HFF-Myc (cell line): ENCODE measurements at regions not wholly inside any gene's neighbourhood (a gene's known extent, or its start where the extent isn't known, plus 50 kb on each side); places are given as distances from the start of the nearest gene placed in this dataset.

Experiments used
- DNase-seq: peaks from one replicate; pipeline ENCODE4 v3.0.0-alpha.2; 2011; ENCODE audit warnings: low read depth; ENCODE audit errors: extremely low read depth
- H3K4me3 ChIP-seq: replicated peaks from 2 replicates; pipeline ENCODE4 v1.5.1; 2011; ENCODE audit warnings: low read depth, mild to moderate bottlenecking, control low read depth, low read length
- CTCF ChIP-seq: IDR thresholded peaks from 2 replicates; pipeline ENCODE4 v1.5.1; 2012; ENCODE audit warnings: mild to moderate bottlenecking, low read depth, low read length, control low read depth; ENCODE audit errors: missing control alignments

GRCh38 chr4:66893807-66894206 lies 651.5 kb downstream of the CENPC start:
- DNase-seq: no peak
- H3K4me3 ChIP-seq: no peak overlapping the region
- no peak for TF ChIP-seq CTCF

GRCh38 chr4:66887061-66887460 lies 658.2 kb downstream of the CENPC start:
- no peak for DNase-seq
- H3K4me3 ChIP-seq: no peak overlapping the region
- TF ChIP-seq CTCF: no peak

- no peak overlapping the region for H3K4me3 ChIP-seq
- DNase-seq: no peak
- no peak for TF ChIP-seq CTCF
Measured at GRCh38 chr4:66885501-66886165, 659.7 kb downstream of the CENPC start.

GRCh38 chr4:66876946-66877345 lies 668.4 kb downstream of the CENPC start:
- DNase-seq: no peak
- no peak for TF ChIP-seq CTCF
- H3K4me3 ChIP-seq: no peak overlapping the region

- no peak for TF ChIP-seq CTCF
- no peak for DNase-seq
Measured at GRCh38 chr4:66872661-66873060, 672.6 kb downstream of the CENPC start.

GRCh38 chr4:66863481-66863880 lies 681.8 kb downstream of the CENPC start:
- no peak overlapping the region for H3K4me3 ChIP-seq
- no peak for TF ChIP-seq CTCF
- DNase-seq: no peak

More at GRCh38 chr4:66872661-66873060, 672.6 kb downstream of the CENPC start:
- no peak overlapping the region for H3K4me3 ChIP-seq

- no peak overlapping the region for H3K4me3 ChIP-seq
- DNase-seq: no peak
- no peak for TF ChIP-seq CTCF
Measured at GRCh38 chr4:66855956-66856355, 689.3 kb downstream of the CENPC start.
